ENCODE measurements at regions not wholly inside any gene's neighbourhood (a gene's known extent, or its start where the extent isn't known, plus 50 kb on each side); places are given as distances from the start of the nearest gene placed in this dataset.

DNA sequence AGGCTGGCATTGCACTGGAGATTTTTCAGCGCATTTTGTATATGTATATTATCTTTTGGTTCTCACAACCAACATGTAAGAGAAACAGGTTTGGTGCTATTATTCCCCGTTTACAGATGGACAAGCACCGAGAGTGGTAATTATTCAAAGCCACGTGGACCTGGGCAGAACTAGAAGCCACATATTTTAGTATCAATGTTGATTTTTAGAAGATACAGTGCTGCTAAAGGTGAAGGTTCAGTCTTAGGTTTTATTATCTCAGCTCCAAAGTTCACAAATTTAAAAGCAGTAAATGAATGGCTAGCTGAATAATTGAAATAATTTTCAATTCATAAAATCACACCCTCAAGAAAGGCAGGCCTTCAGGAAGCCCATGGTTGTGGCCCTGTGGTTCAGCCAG, 400.6 kb upstream of the ID2 start:
- DNase-seq: no peak

DNA sequence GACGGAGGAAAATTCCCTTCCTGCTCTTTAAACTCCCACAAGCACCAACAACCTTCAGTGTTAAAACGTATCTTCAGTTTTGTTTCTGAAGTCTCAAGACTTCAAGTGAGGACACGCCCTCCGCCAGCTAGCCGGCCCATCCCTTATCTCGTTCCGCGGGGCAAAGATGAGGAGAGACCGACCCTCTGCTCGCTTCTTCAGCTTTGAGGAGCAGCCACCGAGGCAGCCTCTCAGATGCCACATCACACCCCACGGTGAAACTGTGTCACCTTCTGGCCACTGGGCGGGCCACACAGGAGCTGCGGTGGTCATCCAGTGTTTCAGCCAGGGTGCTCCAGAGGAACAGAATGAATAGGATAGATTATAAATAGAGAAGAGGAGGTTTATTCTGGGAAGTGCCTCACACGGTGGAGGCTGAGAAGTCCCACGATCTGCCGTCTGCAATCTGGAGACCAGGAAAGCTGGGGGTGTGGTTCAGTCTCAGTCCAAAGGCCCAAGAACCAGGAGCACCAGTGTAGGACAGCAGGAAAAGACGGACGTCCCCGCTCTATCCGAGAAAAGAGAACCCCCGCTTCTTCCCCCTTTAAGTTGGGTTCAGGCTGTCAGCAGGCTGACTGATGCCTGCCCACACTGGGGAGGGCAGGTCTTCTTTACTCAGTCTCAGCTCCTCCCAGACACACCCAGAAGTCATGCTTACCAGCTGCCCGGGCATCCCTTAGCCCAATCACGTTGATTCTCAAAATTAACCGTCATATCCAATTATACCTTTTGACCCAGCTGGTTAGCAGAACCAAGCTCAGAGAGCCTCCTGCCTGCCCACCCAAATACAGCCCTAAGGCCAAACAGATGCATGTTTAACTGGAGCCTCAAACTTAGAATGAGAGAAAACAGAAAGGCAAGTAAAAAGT, 399.7 kb upstream of the ID2 start:
- no peak for DNase-seq

DNA sequence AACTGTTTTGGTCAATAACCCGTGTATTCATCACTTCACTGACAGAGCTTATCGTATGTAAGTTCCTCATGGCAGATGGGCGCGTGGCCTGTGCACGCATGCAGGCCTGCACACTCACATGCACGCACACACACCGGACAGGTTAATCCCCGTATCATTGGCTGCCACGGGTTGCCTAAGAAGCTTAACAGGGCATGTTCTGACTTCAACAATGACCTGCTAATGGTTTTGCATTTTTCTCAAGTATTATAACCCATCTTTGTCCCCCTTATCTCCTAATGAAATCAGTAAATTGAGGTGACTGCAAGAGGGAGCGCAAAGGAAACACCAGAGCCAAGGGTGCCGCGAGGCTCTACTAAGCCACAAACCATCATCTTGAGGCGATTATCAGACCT, 399.0 kb upstream of the ID2 start:
- DNase-seq: no peak

DNA sequence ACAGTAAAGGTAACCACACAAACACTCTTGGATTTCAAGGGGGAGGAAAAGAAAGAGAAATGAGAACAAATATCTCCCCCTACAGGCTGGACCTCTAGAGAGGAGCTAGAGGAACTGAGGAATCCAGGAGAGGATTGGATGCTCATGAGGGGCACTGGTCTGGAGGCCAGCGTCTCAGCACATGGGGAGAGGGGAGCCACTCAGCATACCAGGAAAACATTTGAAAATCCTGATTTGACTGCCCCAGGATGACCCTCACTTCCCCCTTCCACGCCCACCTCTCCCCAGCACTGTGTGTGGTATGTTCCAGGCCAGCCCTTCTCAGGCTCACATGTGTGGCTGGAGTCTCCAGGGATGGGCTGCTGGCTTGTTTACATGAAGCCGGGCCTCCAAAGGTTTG, 396.8 kb upstream of the ID2 start:
- DNase-seq: peak; percentile 41

DNA sequence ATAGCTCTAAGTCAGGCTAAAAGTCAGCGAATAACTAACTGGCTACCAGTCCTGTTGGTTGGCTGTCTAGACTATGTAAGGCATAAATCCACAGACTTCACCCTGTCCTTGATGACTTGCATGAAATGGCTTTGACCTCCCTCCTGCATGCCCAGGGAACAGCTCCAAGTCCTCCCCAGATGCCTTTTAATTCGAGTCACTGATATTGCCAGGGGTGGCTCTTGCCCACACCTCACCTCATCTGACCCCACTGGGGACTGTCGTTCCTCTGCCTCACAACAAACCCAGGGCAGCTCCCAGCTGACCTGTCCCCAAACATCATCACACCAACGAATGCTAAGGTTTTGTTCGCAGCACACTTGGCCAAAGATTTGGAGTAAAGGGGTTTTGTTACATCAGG, 396.0 kb upstream of the ID2 start:
- DNase-seq: no peak

DNA sequence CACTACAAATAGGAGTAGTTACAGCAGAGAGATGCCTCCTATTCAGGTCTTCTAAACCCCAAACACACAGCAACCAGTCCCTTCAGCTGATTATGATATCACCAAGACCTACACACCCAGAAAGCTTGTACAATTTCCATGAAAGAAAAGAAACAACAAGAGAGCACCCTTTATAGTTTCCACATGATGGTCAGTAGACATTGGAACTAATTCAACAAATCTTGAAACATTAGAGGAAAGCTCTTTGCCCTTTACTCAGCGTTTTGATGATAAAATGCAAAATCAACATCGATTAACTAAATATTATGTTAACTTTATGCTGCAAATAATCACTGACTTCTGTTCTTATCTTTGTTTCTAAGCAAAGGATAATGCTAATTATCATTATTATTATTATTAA, 393.6 kb upstream of the ID2 start:
- no peak for DNase-seq

DNA sequence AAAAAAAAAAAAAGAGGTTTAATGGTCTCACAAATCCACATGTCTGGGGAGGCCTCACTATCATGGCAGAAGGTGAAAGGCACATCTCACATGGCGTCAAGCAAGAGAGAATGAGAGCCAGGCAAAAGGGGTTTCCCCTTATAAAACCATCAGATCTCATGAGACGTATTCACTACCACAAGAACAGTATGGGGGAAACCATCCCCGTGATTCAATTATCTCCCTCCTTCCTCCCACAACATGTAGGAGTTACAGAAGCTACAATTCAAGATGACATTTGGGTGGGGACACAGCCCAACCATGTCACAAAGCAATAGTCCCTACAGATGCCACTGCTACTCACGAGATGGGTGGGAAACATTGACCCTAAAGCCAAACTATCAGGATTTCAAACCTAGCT, 392.7 kb upstream of the ID2 start:
- DNase-seq: no peak

DNA sequence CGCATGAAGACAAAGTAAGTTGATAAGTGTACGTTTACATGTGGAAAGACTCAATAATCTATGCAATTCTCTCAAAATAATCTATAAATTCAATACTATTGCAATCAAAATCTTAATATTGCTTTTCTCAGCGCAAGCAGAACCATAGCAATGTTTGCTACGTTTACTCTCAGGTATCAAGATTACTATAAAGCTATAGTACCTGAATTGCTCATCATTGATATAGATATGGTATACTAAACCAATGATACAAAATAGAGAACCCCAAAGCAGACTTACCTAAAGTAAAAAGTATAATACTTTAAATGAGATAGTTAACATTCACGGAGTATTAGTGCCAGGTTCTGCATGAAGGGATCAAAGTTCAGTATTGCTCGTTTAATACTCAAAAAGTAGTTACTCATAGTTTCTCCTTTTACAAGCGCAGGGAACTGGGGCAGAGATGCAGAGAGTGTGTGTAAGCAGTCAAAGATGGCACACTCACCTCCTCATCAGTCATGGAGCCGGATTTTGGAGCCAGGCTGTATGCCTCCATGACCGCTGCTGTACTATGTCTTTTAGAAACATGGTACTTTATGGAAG, 391.0 kb upstream of the ID2 start:
- no peak for DNase-seq

DNA sequence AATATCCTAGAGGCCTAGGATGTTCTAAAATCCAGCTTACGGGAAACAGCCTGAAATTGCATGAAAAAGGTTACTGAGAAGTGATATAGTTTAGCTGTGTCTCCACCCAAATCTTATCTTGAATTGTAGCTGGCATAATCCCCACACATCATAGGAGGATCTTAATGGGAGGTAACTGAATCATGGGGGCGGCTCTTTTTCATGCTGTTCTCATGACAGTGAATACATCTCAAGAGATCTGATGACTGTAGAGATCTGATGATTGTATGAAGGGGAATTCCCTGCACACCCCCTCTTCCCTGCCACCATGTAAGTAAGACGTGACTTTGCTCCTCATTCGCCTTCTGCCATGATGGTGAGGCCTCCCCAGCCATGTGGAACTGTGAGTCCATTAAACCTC, 385.6 kb upstream of the ID2 start:
- DNase-seq: peak; percentile 11

DNA sequence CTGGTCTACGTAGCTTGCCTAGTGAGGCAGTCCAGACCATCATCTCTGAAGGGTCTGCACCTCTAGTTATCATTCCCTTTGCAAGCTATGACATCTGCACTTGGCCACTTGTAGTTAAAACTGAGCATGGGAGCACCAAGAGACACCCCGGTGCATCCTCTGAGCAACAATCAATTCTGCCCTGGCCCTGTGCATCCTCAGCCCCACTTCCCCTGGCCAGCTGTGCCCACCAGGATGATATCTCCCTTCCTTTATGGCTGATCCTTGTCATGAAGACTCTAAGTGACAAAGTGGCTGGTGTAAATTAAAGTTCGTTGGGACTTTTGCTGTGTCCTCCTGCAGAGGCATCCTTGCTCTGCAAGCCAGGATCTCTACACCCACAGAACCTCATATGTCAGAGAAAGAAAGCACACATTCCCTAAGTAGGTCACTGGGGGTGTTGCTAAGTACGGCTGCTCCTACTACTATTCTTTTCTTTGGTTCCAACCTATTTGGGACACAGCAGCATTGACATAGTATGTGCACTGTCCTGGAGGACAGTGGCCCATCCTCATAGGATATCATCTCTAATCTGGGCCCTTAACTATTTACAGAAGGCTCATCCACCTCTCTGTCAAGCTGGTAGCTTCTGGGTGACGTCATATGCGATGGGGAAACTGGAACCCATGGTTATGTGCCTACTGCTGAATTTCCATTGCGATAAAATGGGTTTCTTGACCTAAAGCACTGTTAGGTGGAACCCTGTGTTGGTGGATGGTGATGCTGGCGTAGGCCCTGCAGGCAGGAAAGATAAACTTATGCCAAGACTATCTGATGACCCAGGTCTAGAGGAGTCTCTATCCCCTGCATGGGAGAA, 384.3 kb upstream of the ID2 start:
- no peak for DNase-seq

DNA sequence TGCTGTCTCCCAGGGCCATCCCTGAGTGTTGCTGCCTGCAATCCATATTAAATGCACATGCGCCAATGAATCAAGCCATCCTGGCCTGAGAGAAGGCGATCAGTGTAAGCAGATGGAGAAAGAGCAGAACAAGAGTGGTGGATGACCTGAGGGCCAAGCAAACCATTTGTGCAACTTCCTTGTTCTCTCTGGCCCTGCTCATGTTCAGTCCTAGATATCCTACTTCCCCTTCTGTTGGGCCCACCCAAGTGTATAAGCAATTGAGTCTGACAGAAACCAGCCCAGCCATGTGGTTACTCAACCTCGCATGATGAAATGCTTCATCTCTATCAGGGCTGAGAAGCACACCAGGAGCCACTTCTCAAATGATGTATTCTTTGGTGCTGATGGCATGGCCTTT, 383.1 kb upstream of the ID2 start:
- DNase-seq: peak; percentile 87

DNA sequence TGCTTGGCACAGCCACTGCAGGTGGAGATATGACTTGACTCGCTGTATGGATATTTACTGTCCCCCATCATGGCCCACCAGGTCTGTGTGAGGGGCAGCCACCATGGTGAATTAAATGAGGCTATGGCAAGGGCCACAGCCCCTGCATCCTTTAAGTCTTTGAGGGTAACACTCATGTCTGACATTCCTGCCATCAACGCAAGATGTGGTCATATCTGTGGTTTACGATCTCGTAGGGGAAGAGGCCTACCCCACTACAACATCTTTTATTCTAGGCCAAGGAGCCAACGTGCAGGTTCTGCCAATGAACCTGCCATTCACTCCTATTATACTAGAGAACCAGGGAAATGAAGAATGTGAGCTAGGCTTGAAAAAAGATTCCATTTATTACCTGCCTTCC, 381.6 kb upstream of the ID2 start:
- DNase-seq: peak; percentile 8

DNA sequence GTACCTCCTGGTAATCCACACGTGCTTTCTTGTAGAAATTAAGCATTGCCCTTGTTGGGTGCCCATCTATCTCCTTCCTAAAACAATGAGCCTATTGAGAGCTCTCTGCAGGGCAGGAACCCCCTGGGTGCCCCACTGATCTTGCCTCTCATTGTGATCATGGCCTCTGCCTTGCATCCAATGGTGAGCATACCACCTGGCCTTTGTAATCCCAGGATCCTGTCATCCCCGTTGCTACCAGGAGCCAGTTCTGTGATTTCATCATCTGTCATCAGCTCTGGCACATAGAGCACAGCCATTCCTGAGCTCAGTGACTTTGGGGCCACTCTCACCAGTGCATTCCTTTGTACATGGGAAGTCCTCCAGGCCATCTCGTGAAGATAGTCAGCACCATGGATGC, 381.0 kb upstream of the ID2 start:
- DNase-seq: no peak

DNA sequence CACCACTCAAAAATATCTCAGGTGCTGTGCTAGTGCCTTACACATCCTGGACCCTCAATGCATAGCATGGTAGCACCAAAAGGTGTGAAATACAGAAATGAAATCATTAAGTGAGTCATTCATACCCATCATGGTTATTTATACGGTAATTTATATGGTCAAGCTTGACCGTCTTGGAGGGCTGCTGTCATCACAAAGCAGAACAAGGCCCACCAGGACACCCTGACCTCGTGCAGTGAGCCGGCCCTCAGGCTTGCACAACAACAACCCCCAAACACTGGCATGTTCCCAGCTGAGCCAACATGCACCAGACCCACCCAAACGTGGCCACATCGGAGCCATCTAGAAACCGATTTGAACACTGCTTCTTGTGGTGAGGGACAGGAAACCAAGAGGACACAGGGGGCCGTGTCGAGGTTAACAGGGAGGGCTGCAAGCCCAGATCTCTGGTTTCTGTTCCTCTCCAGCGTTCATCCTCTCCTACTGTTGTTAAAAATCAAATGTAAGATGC, 378.5 kb upstream of the ID2 start:
- DNase-seq: peak; percentile 93

DNA sequence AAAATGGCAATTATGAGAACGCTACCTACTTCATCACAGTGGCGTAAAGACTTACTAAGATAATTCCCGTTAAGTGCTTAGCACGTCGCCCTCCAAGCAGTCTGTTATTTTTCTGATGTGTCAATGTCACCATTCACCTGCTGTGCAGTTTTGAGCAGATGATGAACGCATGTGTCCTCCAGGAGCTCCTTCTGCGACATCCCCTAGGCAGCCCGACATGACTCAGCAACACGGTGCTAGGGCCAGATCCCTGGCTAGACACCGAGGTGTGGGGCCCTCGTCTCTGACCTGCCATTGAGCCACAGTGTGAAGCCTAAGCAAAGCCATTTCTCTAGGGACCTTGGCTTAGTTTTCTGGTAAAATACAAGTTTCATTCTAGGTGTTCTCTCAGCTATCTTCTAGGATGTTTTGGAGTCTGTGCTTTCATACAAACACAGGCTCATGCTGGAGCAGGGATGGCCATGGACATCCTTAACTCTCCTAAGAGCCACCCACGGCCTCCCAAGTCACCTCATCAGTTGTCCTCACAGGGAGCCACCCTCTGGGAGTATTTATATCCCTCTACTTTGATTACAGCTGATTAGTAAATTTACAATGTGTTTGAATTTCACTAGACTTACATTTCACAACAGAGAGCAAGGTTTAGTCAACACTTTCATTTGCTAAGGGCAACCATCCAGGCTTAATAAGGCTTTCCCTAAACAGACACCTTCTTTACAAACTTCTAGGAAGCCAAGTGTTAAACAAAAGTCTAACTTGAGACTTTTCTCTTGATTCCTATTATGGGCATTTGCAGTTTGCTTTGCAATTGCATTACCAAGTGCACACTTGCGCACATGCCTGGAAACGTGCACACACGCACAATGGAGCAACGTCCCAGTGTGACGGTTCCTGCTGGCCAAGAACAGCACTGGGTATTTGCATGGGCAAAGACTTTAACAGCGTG, 376.8 kb upstream of the ID2 start:
- DNase-seq: no peak

DNA sequence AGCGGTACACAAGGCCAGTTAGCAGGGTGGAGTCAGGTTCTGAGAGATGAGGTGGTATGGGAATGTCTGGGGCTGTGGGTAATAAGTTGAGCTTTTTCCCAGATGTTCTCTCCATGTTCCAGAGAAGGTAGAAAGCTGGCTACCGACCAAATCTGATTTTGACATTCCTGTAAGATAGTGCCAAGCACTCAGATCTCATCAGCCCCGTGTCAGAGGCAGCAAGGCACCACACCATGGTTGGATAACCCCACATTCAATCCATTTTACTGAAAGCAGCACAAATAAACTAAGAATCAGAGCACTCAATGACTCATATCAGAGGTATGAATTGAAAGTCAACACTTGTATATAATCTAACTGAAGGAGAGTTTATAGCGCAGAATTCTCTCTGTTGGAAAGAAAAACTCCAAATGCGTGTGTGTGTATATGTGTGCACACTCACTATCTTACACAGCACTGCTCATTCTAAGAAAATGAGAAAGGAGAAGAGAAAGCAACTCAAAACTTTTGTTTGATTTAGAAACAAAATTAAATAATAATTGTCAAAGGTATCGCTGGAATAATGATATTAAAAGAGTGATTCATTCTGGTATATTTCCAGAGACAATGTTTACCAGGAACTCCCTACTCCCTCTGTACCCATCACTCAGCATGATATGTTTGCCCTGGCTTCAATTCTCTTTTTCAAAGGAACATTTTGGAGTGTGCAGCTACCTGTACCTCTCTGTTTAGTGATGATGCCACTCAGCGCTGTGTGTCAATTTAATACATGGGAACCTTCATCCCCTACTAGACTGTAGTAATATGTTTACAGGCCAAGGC, 375.1 kb upstream of the ID2 start:
- no peak for DNase-seq

DNA sequence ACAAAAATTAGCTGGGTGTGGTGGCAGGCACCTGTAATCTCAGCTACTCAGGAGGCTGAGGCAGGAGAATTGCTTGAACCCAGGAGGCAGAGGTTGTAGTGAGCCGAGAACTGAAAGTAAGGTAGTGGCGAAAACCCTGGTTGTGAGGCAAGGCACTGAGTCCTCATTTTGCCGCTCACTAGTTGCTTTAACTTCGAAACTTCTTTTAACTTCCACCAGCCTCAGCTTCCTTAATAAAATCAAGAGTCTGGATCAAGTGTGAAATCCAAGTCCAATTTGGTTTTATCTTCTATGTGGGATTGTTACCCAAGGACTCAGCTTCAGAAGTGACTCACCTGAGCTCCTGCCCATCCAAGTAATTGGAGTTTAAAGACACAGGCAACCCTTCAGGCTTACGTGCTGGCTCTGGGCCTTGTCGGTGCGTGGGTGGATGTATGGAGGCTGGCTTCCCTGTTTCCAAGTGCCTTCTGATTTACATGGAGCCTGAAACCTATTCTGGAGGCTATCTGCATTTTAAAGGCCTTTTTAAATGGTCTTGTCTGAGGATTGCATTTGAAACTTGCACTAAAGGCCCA, 374.2 kb upstream of the ID2 start:
- no peak for DNase-seq

DNA sequence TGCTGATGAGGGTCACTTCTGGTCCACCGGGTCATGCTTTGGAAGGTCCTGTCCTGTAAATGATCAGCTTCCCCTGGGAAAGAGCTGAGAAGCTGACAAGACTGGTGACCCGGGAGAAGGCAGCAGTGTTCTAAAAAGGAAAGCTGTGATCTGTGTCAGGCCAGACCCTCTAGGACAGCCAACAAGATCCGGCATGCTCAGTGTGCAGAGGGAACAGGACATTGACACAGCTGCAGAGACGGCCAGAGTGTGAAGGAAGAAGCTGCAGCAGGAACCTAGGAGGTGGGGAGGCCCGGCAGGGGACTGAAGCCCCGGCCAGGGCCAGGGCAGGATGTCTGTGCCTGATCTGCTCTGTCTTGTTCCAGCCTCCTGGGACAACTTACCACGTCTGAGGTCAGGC, 372.7 kb upstream of the ID2 start:
- no peak for DNase-seq

DNA sequence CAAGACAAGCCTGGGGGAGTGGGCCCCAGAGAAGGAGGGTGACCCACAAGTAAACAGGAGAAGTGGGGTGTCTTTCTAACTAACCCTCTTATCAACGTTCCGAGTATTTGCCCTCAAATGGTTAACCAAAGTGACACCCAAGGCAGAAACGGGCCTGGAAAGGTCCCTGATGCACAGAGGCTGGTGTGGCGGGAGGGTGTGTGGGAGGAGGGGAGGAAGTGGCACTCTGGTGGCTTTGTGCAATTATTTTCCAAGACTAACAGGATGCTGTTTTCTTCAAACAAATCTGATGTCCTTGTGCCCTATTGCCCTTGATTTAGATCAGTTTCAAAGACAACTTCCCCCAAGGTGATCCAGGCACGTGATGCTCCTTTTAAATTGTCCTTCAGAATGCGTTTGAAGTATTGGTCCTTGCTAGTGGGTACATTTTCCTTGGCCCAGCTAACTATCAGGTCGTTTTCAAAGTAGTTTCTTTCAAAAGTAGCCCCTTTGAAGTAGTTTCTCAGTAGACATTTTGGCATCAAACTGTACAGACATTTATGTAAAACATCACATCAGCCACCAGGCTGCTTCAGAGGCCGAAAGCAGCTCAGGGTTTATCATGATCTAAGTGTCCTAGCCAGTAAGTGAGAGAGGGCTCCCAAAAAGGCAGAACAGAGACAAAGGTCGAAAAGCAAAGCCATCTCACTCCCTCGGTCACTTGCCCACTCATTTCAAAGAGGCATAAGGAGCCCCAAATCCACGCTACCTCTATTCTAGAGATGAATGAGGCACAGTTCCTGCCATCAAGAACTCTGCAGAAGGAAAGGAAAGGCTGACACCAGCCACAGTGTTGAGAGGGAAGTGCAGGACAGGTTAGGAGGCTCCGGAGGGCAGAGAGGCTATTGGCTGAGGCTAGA, 371.1 kb upstream of the ID2 start:
- DNase-seq: peak; percentile 49

DNA sequence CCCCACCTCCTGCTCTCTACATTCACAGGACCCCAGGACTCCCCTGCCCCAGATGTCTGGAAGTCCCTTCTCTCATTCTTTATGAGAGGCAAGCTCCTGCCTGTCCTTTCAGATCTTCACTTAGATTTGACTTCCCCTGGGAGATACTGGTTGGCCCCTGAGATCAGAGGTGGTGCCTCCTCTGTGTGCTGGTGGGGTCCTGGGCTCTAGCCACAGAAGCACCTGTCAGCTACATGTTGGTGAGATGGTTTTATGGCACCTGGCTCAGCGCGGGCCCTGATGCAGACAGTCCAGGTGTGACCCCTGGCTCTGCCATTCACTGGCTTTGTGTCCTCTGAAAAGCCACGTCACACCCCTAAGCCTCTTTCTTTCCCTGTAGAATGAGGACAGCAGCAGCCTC, 369.6 kb upstream of the ID2 start:
- DNase-seq: no peak

Measured in hematopoietic multipotent progenitor cell treated with erythropoietin and hydrocortisone succinate and interleukin-3 and kit ligand, for 6 days (in vitro differentiated cells).